GM18868 (cell line): ENCODE measurements at regions not wholly inside any gene's neighbourhood (a gene's known extent, or its start where the extent isn't known, plus 50 kb on each side); places are given as distances from the start of the nearest gene placed in this dataset.

Experiments
- ATAC-seq: cut with Tn5 transposase; IDR thresholded peaks from one replicate; pipeline ENCODE4 v1.9.1; 2021; ENCODE audit warnings: mild to moderate bottlenecking, moderate library complexity; ENCODE audit not compliant: unreplicated experiment

- no peak for ATAC-seq
Measured at GRCh38 chr20:57881466-57882385, 171.9 kb upstream of the PMEPA1 start.

GRCh38 chr20:57880571-57880892 lies 170.7 kb upstream of the PMEPA1 start:
- ATAC-seq: no peak

GRCh38 chr20:57879779-57880570 lies 170.2 kb upstream of the PMEPA1 start:
- ATAC-seq: no peak

- no peak for ATAC-seq
Measured at GRCh38 chr20:57879437-57879778, 169.6 kb upstream of the PMEPA1 start.

- ATAC-seq: no peak
Measured at GRCh38 chr20:57878786-57879424, 169.1 kb upstream of the PMEPA1 start.

GRCh38 chr20:57877995-57878394 lies 168.2 kb upstream of the PMEPA1 start:
- ATAC-seq: no peak

- no peak for ATAC-seq
Measured at GRCh38 chr20:57877131-57877824, 167.5 kb upstream of the PMEPA1 start.

GRCh38 chr20:57876163-57876562 lies 166.3 kb upstream of the PMEPA1 start:
- ATAC-seq: no peak

GRCh38 chr20:57874141-57874540 lies 164.3 kb upstream of the PMEPA1 start:
- ATAC-seq: no peak

- ATAC-seq: no peak
Measured at GRCh38 chr20:57872816-57873409, 163.1 kb upstream of the PMEPA1 start.

- no peak for ATAC-seq
Measured at GRCh38 chr20:57871237-57871632, 161.4 kb upstream of the PMEPA1 start.

- no peak for ATAC-seq
Measured at GRCh38 chr20:57870597-57871236, 160.9 kb upstream of the PMEPA1 start.

GRCh38 chr20:57869951-57870315 lies 160.1 kb upstream of the PMEPA1 start:
- no peak for ATAC-seq

- ATAC-seq: no peak
Measured at GRCh38 chr20:57869291-57869950, 159.6 kb upstream of the PMEPA1 start.

GRCh38 chr20:57868310-57868709 lies 158.5 kb upstream of the PMEPA1 start:
- ATAC-seq: no peak

- ATAC-seq: no peak
Measured at GRCh38 chr20:57867807-57868206, 158.0 kb upstream of the PMEPA1 start.

GRCh38 chr20:57867181-57867803 lies 157.5 kb upstream of the PMEPA1 start:
- no peak for ATAC-seq

- no peak for ATAC-seq
Measured at GRCh38 chr20:57866250-57867106, 156.7 kb upstream of the PMEPA1 start.
